ENCODE measurements at regions not wholly inside any gene's neighbourhood (a gene's known extent, or its start where the extent isn't known, plus 50 kb on each side); places are given as distances from the start of the nearest gene placed in this dataset.

GRCh38 chr5:7980881-7981280, 111.9 kb downstream of the MTRR start:
- WGBS, 4 donors = 67 to 85% (median 74%) methylated on average over 1 of the region's 1 CpG
- DNase-seq (no peak), ATAC-seq (no peak)
- intact Hi-C loops (cut with DNase I) = no loop called here
- TF ChIP-seq, protein P1, sequence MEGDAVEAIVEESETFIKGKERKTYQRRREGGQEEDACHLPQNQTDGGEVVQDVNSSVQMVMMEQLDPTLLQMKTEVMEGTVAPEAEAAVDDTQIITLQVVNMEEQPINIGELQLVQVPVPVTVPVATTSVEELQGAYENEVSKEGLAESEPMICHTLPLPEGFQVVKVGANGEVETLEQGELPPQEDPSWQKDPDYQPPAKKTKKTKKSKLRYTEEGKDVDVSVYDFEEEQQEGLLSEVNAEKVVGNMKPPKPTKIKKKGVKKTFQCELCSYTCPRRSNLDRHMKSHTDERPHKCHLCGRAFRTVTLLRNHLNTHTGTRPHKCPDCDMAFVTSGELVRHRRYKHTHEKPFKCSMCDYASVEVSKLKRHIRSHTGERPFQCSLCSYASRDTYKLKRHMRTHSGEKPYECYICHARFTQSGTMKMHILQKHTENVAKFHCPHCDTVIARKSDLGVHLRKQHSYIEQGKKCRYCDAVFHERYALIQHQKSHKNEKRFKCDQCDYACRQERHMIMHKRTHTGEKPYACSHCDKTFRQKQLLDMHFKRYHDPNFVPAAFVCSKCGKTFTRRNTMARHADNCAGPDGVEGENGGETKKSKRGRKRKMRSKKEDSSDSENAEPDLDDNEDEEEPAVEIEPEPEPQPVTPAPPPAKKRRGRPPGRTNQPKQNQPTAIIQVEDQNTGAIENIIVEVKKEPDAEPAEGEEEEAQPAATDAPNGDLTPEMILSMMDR (IDR thresholded peaks at IDR 0.05) = no peak
- no peak for TF ChIP-seq POLR2A (IDR thresholded peaks at IDR 0.05)
- Histone ChIP-seq H3K36me3 (no peaks in the 10 kb centered on the region), H3K27ac (no peak overlapping the region), H3K4me1 (no peaks in the 10 kb centered on the region), H3K27me3 (no peaks in the 10 kb centered on the region), H3K9me3 (no peaks in the 10 kb centered on the region), H3K4me3 (no peak overlapping the region)

DNA sequence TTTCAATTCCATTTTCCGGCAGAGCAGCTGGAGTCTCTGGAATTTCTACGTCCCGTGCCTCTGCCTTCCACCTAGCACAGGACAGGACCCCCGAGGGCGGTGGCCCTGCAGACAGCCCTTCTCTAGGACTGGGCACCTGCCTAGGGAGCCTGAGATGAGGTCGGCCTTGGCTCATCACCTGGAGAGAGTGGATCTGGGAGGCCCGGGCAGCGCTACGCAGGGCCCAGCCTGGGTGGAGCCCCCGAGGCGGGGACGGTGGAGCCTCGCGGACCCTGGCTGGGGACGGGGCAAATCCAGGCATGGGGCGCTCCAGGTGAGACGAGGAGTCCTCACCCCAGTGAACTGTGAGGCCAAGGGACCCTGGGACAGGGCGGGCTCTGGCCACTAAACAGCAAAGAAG, 114.5 kb downstream of the MTRR start:
- H3K27ac ChIP-seq = no peak overlapping the region
- WGBS, 4 donors = 82 to 96% (median 93%) methylated on average over 8 to 18 of the region's 18 CpGs
- H3K4me3 ChIP-seq = no peak overlapping the region
- DNase-seq (no peak), ATAC-seq (peak in 2 of 4 donors; percentile 7 to 38)
- TF ChIP-seq POLR2A (IDR thresholded peaks at IDR 0.05) = no peak
- TF ChIP-seq, protein P1 (IDR thresholded peaks at IDR 0.05) = no peak
- no peaks in the 10 kb centered on the region for H3K36me3 ChIP-seq
- intact Hi-C loops (cut with DNase I) = no loop called here
- H3K9me3 ChIP-seq = no peaks in the 10 kb centered on the region
- no peaks in the 10 kb centered on the region for H3K4me1 ChIP-seq
- H3K27me3 ChIP-seq = no peaks in the 10 kb centered on the region

GRCh38 chr5:7991125-7991821, 122.3 kb downstream of the MTRR start:
- DNase-seq = no peak
- no peak for ATAC-seq
- Histone ChIP-seq H3K4me3 (no peak overlapping the region), H3K4me1 (no peaks in the 10 kb centered on the region), H3K27ac (no peak overlapping the region), H3K27me3 (no peaks in the 10 kb centered on the region), H3K9me3 (no peaks in the 10 kb centered on the region), H3K36me3 (no peaks in the 10 kb centered on the region)
- intact Hi-C loops (cut with DNase I) = no loop called here
- TF ChIP-seq, protein P1 (IDR thresholded peaks at IDR 0.05) = no peak
- TF ChIP-seq POLR2A (IDR thresholded peaks at IDR 0.05) = no peak
- 61 to 71% (median 66%) methylated on average over 7 of the region's 7 CpGs for WGBS, 4 donors

DNA sequence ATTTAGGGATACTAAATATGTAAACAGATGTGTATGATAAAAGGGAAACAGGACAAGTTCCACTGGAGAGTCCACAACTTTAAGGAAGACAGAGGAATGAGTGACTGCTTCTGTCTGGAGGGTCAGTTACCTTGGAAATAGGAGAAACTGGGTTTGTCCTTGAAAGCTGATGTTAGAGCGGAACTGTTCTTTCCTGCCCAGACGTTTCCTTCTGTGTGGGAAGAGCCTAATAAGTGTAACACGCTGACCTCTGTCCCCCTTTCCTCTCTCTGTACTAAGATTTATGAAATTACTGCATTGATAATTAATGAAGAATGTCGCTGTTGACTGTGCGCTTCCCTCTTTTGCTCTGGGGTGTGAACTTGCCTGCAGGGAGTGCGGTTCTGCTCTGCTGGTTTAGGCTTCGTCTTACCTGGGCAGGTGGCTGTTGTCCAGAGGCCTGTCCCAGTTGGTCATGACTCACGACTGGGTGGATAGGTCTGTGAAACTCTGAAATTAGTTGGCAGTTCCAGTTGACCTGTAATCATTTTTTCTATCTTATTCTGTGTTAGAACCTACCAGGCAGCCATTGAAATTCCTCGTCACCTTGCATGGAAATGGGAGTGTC, 126.8 kb downstream of the MTRR start:
- no peak overlapping the region for H3K27ac ChIP-seq
- TF ChIP-seq, protein P1 (IDR thresholded peaks at IDR 0.05) = no peak
- TF ChIP-seq POLR2A (IDR thresholded peaks at IDR 0.05) = no peak
- 74 to 81% (median 80%) methylated on average over 9 of the region's 9 CpGs for WGBS, 4 donors
- DNase-seq (no peak), ATAC-seq (no peak)
- no peaks in the 10 kb centered on the region for H3K36me3 ChIP-seq
- peaks cover 0 to 16% (median 0%) of the 10 kb centered on the region in 12 donors for H3K9me3 ChIP-seq
- H3K4me1 ChIP-seq = no peaks in the 10 kb centered on the region
- H3K4me3 ChIP-seq = no peak overlapping the region
- intact Hi-C loops (cut with DNase I) = no loop called here
- no peaks in the 10 kb centered on the region for H3K27me3 ChIP-seq

Data from heart left ventricle (tissue), 16 donors.